ENCODE measurements at regions not wholly inside any gene's neighbourhood (a gene's known extent, or its start where the extent isn't known, plus 50 kb on each side); places are given as distances from the start of the nearest gene placed in this dataset.
"Not testable (repeated sequence)": the region's sequence is repeated elsewhere in the genome, so short reads cannot be mapped to it uniquely, and the experiment has no call there.

GRCh38 chr11:41675205-41675604 lies 215.8 kb upstream of the LRRC4C start:
- no peak for DNase-seq (ENCODE audit: low read depth in 3 of 3, low spot score in 2 of 3)

- DNase-seq (ENCODE audit: low read depth in 3 of 3, low spot score in 2 of 3): no peak
Observed at GRCh38 chr11:41713030-41713429, 253.6 kb upstream of the LRRC4C start.

- no peak for DNase-seq (ENCODE audit: low read depth in 3 of 3, low spot score in 2 of 3)
Observed at GRCh38 chr11:41714101-41714500, 254.6 kb upstream of the LRRC4C start.

GRCh38 chr11:41716862-41717261 lies 257.4 kb upstream of the LRRC4C start:
- no peak for DNase-seq (ENCODE audit: low read depth in 3 of 3, low spot score in 2 of 3)

GRCh38 chr11:41720761-41721160 lies 261.3 kb upstream of the LRRC4C start:
- no peak for DNase-seq (ENCODE audit: low read depth in 3 of 3, low spot score in 2 of 3)

- DNase-seq (ENCODE audit: low read depth in 3 of 3, low spot score in 2 of 3): not testable (repeated sequence)
Observed at GRCh38 chr11:41728161-41728560, 268.7 kb upstream of the LRRC4C start.

GRCh38 chr11:41775296-41775695 lies 315.8 kb upstream of the LRRC4C start:
- DNase-seq (ENCODE audit: low read depth in 3 of 3, low spot score in 2 of 3): no peak

- no peak for DNase-seq (ENCODE audit: low read depth in 3 of 3, low spot score in 2 of 3)
Observed at GRCh38 chr11:41779401-41779960, 320.0 kb upstream of the LRRC4C start.

- DNase-seq (ENCODE audit: low read depth in 3 of 3, low spot score in 2 of 3): no peak
Observed at GRCh38 chr11:41781441-41781840, 322.0 kb upstream of the LRRC4C start.

- DNase-seq (ENCODE audit: low read depth in 3 of 3, low spot score in 2 of 3): peak in 1 of 3 donors; percentile 17
Observed at GRCh38 chr11:41784513-41785335, 325.3 kb upstream of the LRRC4C start.

GRCh38 chr11:41786087-41786486 lies 326.6 kb upstream of the LRRC4C start:
- DNase-seq (ENCODE audit: low read depth in 3 of 3, low spot score in 2 of 3): peak; percentile 29 to 42 (median 35)

GRCh38 chr11:41788177-41788576 lies 328.7 kb upstream of the LRRC4C start:
- no peak for DNase-seq (ENCODE audit: low read depth in 3 of 3, low spot score in 2 of 3)

- DNase-seq (ENCODE audit: low read depth in 3 of 3, low spot score in 2 of 3): no peak
Observed at GRCh38 chr11:41789376-41789775, 329.9 kb upstream of the LRRC4C start.

- no peak for DNase-seq (ENCODE audit: low read depth in 3 of 3, low spot score in 2 of 3)
Observed at GRCh38 chr11:41795004-41795403, 335.6 kb upstream of the LRRC4C start.

GRCh38 chr11:41799754-41800153 lies 340.3 kb upstream of the LRRC4C start:
- no peak for DNase-seq (ENCODE audit: low read depth in 3 of 3, low spot score in 2 of 3)

- no peak for DNase-seq (ENCODE audit: low read depth in 3 of 3, low spot score in 2 of 3)
Observed at GRCh38 chr11:41803895-41804294, 344.4 kb upstream of the LRRC4C start.

- DNase-seq (ENCODE audit: low read depth in 3 of 3, low spot score in 2 of 3): peak in 2 of 3 donors; percentile 10 to 14
Observed at GRCh38 chr11:41816396-41816795, 356.9 kb upstream of the LRRC4C start.

GRCh38 chr11:41824287-41824686 lies 364.8 kb upstream of the LRRC4C start:
- not testable (repeated sequence) for DNase-seq (ENCODE audit: low read depth in 3 of 3, low spot score in 2 of 3)

- DNase-seq (ENCODE audit: low read depth in 3 of 3, low spot score in 2 of 3): no peak
Observed at GRCh38 chr11:41826085-41826484, 366.6 kb upstream of the LRRC4C start.

- DNase-seq (ENCODE audit: low read depth in 3 of 3, low spot score in 2 of 3): no peak
Observed at GRCh38 chr11:41836431-41836830, 377.0 kb upstream of the LRRC4C start.

- no peak for DNase-seq (ENCODE audit: low read depth in 3 of 3, low spot score in 2 of 3)
Observed at GRCh38 chr11:41842673-41843072, 383.2 kb upstream of the LRRC4C start.

GRCh38 chr11:41845066-41845465 lies 385.6 kb upstream of the LRRC4C start:
- DNase-seq (ENCODE audit: low read depth in 3 of 3, low spot score in 2 of 3): no peak

Measured in right renal cortex interstitium (tissue), 3 donors.